Amniotic epithelial cell (primary cell): ENCODE measurements at regions not wholly inside any gene's neighbourhood (a gene's known extent, or its start where the extent isn't known, plus 50 kb on each side); places are given as distances from the start of the nearest gene placed in this dataset.
A peak's percentile ranks its signal among the peaks of the same experiment; 100 is the strongest.
"Not testable (repeated sequence)": the region's sequence is repeated elsewhere in the genome, so short reads cannot be mapped to it uniquely, and the experiment has no call there.

Experiments used
- DNase-seq: peaks from one replicate; pipeline ENCODE4 v3.0.0-alpha.2; 2010; ENCODE audit warnings: low read depth

- not testable (repeated sequence) for DNase-seq
These were observed 108.2 kb downstream of the SPATA31A1 start for GRCh38 chr9:39463696-39464095.

GRCh38 chr9:39464122-39464777 lies 108.8 kb downstream of the SPATA31A1 start:
- DNase-seq: peak; percentile 81

- not testable (repeated sequence) for DNase-seq
These were observed 119.0 kb downstream of the SPATA31A1 start for GRCh38 chr9:39474499-39474898.

- DNase-seq: not testable (repeated sequence)
These were observed 127.6 kb downstream of the SPATA31A1 start for GRCh38 chr9:39483073-39483472.

- DNase-seq: not testable (repeated sequence)
These were observed 128.4 kb downstream of the SPATA31A1 start for GRCh38 chr9:39483880-39484279.

GRCh38 chr9:39484292-39484691 lies 128.8 kb downstream of the SPATA31A1 start:
- not testable (repeated sequence) for DNase-seq

GRCh38 chr9:39487477-39487876 lies 132.0 kb downstream of the SPATA31A1 start:
- DNase-seq: not testable (repeated sequence)

- not testable (repeated sequence) for DNase-seq
These were observed 140.8 kb downstream of the SPATA31A1 start for GRCh38 chr9:39496248-39496647.

- DNase-seq: not testable (repeated sequence)
These were observed 147.7 kb downstream of the SPATA31A1 start for GRCh38 chr9:39503178-39503577.

- not testable (repeated sequence) for DNase-seq
These were observed 172.0 kb downstream of the SPATA31A1 start for GRCh38 chr9:39527387-39528029.

- not testable (repeated sequence) for DNase-seq
These were observed 177.1 kb downstream of the SPATA31A1 start for GRCh38 chr9:39532597-39532996.

- not testable (repeated sequence) for DNase-seq
These were observed 177.7 kb downstream of the SPATA31A1 start for GRCh38 chr9:39533001-39533762.

GRCh38 chr9:39533763-39534548 lies 178.5 kb downstream of the SPATA31A1 start:
- DNase-seq: not testable (repeated sequence)

- DNase-seq: not testable (repeated sequence)
These were observed 179.4 kb downstream of the SPATA31A1 start for GRCh38 chr9:39534897-39535296.

GRCh38 chr9:39542157-39542556 lies 186.7 kb downstream of the SPATA31A1 start:
- not testable (repeated sequence) for DNase-seq

- DNase-seq: not testable (repeated sequence)
These were observed 189.6 kb downstream of the SPATA31A1 start for GRCh38 chr9:39545079-39545478.

- DNase-seq: not testable (repeated sequence)
These were observed 195.1 kb downstream of the SPATA31A1 start for GRCh38 chr9:39550573-39550972.

- DNase-seq: not testable (repeated sequence)
These were observed 196.1 kb downstream of the SPATA31A1 start for GRCh38 chr9:39551544-39551943.

GRCh38 chr9:39552242-39552881 lies 196.9 kb downstream of the SPATA31A1 start:
- not testable (repeated sequence) for DNase-seq

- DNase-seq: not testable (repeated sequence)
These were observed 198.9 kb downstream of the SPATA31A1 start for GRCh38 chr9:39554352-39554751.

- DNase-seq: not testable (repeated sequence)
These were observed 203.9 kb downstream of the SPATA31A1 start for GRCh38 chr9:39559384-39559783.
